Activated CD8-positive, alpha-beta T cell treated with anti-CD3 and anti-CD28 coated beads for 36 hours (primary cell): ENCODE measurements at regions not wholly inside any gene's neighbourhood (a gene's known extent, or its start where the extent isn't known, plus 50 kb on each side); places are given as distances from the start of the nearest gene placed in this dataset.

Experiments used
- ATAC-seq: fragments of 200-7000 bp; cut with Tn5 transposase; one replicate; pipeline ENCODE4 v1.10.0; 2021; ENCODE audit warnings: mild to moderate bottlenecking, moderate library complexity
- CTCF ChIA-PET: fragments of 350-600 bp; sonication (Branson Sonifier 250); formaldehyde crosslinking; loops from one replicate; lab custom pipeline; 2021; ENCODE audit warnings: antibody characterized with exemption; lab: Charles Lee
- POLR2A ChIA-PET: fragments of 350-600 bp; sonication (Branson Sonifier 250); formaldehyde crosslinking; loops from one replicate; lab custom pipeline; 2021; ENCODE audit warnings: antibody characterized with exemption; lab: Charles Lee
- DNase-seq: peaks from one replicate; pipeline ENCODE4 v3.0.0-alpha.2; 2020
- H3K27ac Mint-ChIP-seq: one replicate; pipeline ENCODE4 v1.8.0; 2021; ENCODE audit warnings: mild to moderate bottlenecking, mixed read lengths
- H3K27me3 Mint-ChIP-seq: one replicate; pipeline ENCODE4 v1.8.0; 2021; ENCODE audit warnings: mixed read lengths
- H3K36me3 Mint-ChIP-seq: one replicate; pipeline ENCODE4 v1.8.0; 2021; ENCODE audit warnings: low read depth, mixed read lengths
- H3K4me1 Mint-ChIP-seq: one replicate; pipeline ENCODE4 v1.8.0; 2021; ENCODE audit warnings: low read depth, mixed read lengths
- H3K4me3 Mint-ChIP-seq: one replicate; pipeline ENCODE4 v1.8.0; 2021; ENCODE audit warnings: mild to moderate bottlenecking, moderate library complexity, mixed read lengths
- H3K9me3 Mint-ChIP-seq: one replicate; pipeline ENCODE4 v1.8.0; 2021; ENCODE audit warnings: mixed read lengths
- CTCF ChIP-seq: fragments of 200-600 bp; IDR thresholded peaks from one replicate; pipeline ENCODE4 v1.8.0; 2022; ENCODE audit warnings: antibody characterized with exemption, mild to moderate bottlenecking
- intact Hi-C: fragments of 100-400 bp; cut with micrococcal nuclease; formaldehyde crosslinking; loops from one replicate; pipeline ENCODE4 v1.10.0; 2022

DNA sequence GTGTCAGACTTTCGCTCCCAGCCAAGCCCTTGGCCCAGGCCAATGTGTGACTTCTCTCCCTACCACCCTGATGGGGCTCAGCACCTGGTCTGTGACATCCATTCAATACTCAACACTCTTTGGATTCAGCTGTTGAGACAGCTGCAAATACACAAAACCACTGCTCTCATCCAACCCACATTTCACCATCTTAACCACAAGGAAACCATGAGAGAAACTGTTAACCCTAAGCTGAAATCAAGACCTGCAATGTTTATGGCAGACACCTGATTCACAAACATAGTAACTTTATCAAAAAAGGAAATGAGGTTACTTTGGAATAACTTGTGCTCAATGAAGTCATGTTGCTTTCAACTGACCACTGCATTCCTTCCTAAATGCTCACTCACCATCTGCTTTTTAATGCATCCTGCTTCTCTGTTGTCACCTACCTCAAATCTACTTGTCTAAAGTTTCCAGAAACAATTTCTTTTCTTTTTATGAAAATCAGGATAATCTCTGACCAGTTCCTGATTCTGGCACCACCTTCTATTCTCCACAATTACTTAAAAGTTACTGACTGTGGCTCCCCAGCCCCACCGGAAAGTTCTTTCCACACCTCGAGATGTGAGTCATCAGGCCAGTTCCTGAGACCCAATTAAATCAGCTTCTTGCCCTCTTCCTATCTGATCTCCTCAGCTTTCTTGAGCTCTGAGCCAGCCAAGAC, 88.2 kb downstream of the NOG start:
- no peaks in the 10 kb centered on the region for H3K9me3 Mint-ChIP-seq
- ChIA-PET POLR2A (no interaction called here), CTCF (interaction anchor here (0.8 to 3.9 kb wide), 7 partner anchors 25 to 182 kb away, joined by 3 to 23 read pairs (median 5); partner anchors contain the start of gene NOG)
- TF ChIP-seq CTCF: no peak
- H3K36me3 Mint-ChIP-seq: no peaks in the 10 kb centered on the region
- DNase-seq (peak; percentile 54), ATAC-seq (peak; percentile 75)
- no peak overlapping the region for H3K4me3 Mint-ChIP-seq
- no peak overlapping the region for H3K27ac Mint-ChIP-seq
- H3K27me3 Mint-ChIP-seq: peaks cover 33% of the 10 kb centered on the region
- intact Hi-C loops: no loop called here
- peaks cover 17% of the 10 kb centered on the region for H3K4me1 Mint-ChIP-seq

DNA sequence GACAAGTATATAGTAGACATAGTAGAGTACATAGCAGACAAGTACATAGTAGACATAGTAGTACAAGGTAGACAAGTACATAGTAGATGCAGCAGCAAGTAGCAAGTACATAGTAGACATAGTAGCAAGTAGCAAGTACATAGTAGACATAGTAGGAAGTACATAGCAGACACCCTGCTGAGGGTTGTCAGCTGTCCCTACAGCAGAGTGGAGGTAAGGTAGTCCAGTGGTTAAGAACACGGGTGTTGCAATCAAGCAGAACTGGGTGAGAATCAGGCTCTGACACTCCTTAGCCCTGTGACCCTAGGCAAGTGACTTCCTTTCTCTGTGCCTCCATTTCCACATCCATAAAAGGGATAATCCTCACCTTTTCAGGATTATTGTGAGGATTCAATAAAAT, 94.7 kb downstream of the NOG start:
- no peaks in the 10 kb centered on the region for H3K4me1 Mint-ChIP-seq
- POLR2A ChIA-PET: no interaction called here

GRCh38 chr17:56690441-56691291, 97.2 kb downstream of the NOG start:
- intact Hi-C loops: no loop called here
- Mint-ChIP-seq H3K27ac (no peak overlapping the region), H3K27me3 (peaks cover 10% of the 10 kb centered on the region), H3K4me1 (no peaks in the 10 kb centered on the region), H3K9me3 (no peaks in the 10 kb centered on the region), H3K4me3 (no peak overlapping the region), H3K36me3 (no peaks in the 10 kb centered on the region)
- DNase-seq (no peak), ATAC-seq (no peak)
- CTCF ChIA-PET: interaction anchor here (1.4 to 1.7 kb wide), 2 partner anchors 25 to 26 kb away, joined by 8 to 9 read pairs; no protein-coding TSS in a partner anchor
- TF ChIP-seq CTCF: no peak
- POLR2A ChIA-PET: no interaction called here

More for the DNA sequence above, 94.7 kb downstream of the NOG start:
- TF ChIP-seq CTCF: no peak
- Mint-ChIP-seq H3K27me3 (peaks cover 21% of the 10 kb centered on the region), H3K4me3 (no peak overlapping the region), H3K36me3 (no peaks in the 10 kb centered on the region), H3K27ac (no peak overlapping the region), H3K9me3 (no peaks in the 10 kb centered on the region)
- DNase-seq (no peak), ATAC-seq (no peak)
- CTCF ChIA-PET: interaction anchor here (1.1 kb wide), 1 partner anchor 27 kb away, joined by 4 read pairs; no protein-coding TSS in a partner anchor
- intact Hi-C loops: no loop called here

DNA sequence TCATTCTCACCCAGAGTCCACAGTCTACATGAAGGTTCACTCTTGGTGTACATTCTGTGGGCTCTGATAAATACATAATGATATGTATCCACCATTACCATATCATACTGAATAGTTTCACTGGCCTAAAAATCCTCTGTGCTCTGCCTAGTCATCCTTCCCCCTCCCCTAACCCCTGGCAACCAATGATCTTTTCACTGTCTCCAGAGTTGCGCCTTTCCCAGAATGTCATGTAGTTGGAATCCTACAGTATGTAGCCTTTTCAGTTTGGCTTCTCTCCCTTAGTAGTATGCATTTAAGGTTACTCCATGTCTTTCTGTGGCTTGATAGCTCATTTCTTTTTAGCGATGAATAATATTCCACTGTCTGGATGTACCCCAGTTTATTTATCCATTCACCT, 101.3 kb downstream of the NOG start:
- ChIA-PET CTCF (interaction anchor here (2.2 kb wide), 1 partner anchor 18 kb away, joined by 5 read pairs; no protein-coding TSS in a partner anchor), POLR2A (no interaction called here)
- ATAC-seq: no peak
- H3K9me3 Mint-ChIP-seq: no peaks in the 10 kb centered on the region
- H3K27ac Mint-ChIP-seq: no peak overlapping the region
- H3K4me1 Mint-ChIP-seq: no peaks in the 10 kb centered on the region
- no peaks in the 10 kb centered on the region for H3K36me3 Mint-ChIP-seq
- H3K4me3 Mint-ChIP-seq: no peak overlapping the region
- TF ChIP-seq CTCF: no peak
- DNase-seq: no peak
- intact Hi-C loops: no loop called here
- H3K27me3 Mint-ChIP-seq: peaks cover 2% of the 10 kb centered on the region

DNA sequence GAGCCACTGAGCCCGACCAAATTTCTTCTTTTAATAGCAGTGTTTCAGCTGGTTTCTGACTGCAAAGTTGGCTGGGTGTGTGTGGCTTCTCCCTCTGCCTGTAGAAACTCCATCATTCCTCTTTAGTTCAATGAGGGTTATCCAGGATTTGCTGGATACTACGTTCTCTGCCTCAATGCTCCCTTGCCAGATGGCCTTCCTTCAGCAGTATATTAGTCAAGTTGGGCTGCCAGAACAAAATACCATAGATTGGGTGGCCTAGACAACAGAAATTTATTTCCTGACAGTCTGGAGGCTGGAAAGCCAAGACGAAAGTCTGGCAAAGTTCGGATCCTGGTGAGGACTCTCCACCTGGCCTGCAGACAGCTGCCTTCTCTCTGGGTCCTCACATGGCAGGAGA, 103.7 kb downstream of the NOG start:
- POLR2A ChIA-PET: no interaction called here
- Mint-ChIP-seq H3K4me1 (no peaks in the 10 kb centered on the region), H3K9me3 (no peaks in the 10 kb centered on the region), H3K27ac (no peak overlapping the region), H3K36me3 (no peaks in the 10 kb centered on the region), H3K27me3 (peaks cover 2% of the 10 kb centered on the region), H3K4me3 (no peak overlapping the region)
- intact Hi-C loops: no loop called here
- ATAC-seq (no peak), DNase-seq (no peak)
- CTCF ChIA-PET: interaction anchor here (1.9 kb wide), 1 partner anchor 19 kb away, joined by 8 read pairs; no protein-coding TSS in a partner anchor
- TF ChIP-seq CTCF: no peak
